ENCODE measurements at regions not wholly inside any gene's neighbourhood (a gene's known extent, or its start where the extent isn't known, plus 50 kb on each side); places are given as distances from the start of the nearest gene placed in this dataset.

- H3K4me1 Mint-ChIP-seq (ENCODE audit: unreplicated experiment), result no peaks in the 10 kb centered on the region
- no peak for DNase-seq (ENCODE audit: extremely low spot score, unreplicated experiment)
- no peaks in the 10 kb centered on the region for H3K36me3 Mint-ChIP-seq (ENCODE audit: unreplicated experiment)
- H3K9me3 Mint-ChIP-seq (ENCODE audit: unreplicated experiment), result no peaks in the 10 kb centered on the region
- no peak overlapping the region for H3K4me3 Mint-ChIP-seq (ENCODE audit: unreplicated experiment)
- no peaks in the 10 kb centered on the region for H3K27me3 Mint-ChIP-seq (ENCODE audit: unreplicated experiment)
- no peak for TF ChIP-seq CTCF (IDR thresholded peaks at IDR 0.05)
- H3K27ac Mint-ChIP-seq (ENCODE audit: unreplicated experiment), result no peak overlapping the region
Observed at GRCh38 chr21:31414263-31415000, 70.4 kb upstream of the TIAM1 start.

GRCh38 chr21:31413698-31414097, 69.6 kb upstream of the TIAM1 start:
- no peaks in the 10 kb centered on the region for H3K36me3 Mint-ChIP-seq (ENCODE audit: unreplicated experiment)
- H3K4me1 Mint-ChIP-seq (ENCODE audit: unreplicated experiment), result no peaks in the 10 kb centered on the region
- H3K9me3 Mint-ChIP-seq (ENCODE audit: unreplicated experiment), result no peaks in the 10 kb centered on the region
- DNase-seq (ENCODE audit: extremely low spot score, unreplicated experiment), result no peak
- no peaks in the 10 kb centered on the region for H3K27me3 Mint-ChIP-seq (ENCODE audit: unreplicated experiment)
- no peak overlapping the region for H3K4me3 Mint-ChIP-seq (ENCODE audit: unreplicated experiment)
- TF ChIP-seq CTCF (IDR thresholded peaks at IDR 0.05), result no peak
- no peak overlapping the region for H3K27ac Mint-ChIP-seq (ENCODE audit: unreplicated experiment)

- TF ChIP-seq CTCF (IDR thresholded peaks at IDR 0.05), result no peak
- no peak for DNase-seq (ENCODE audit: extremely low spot score, unreplicated experiment)
- H3K27ac Mint-ChIP-seq (ENCODE audit: unreplicated experiment), result no peak overlapping the region
- no peaks in the 10 kb centered on the region for H3K4me1 Mint-ChIP-seq (ENCODE audit: unreplicated experiment)
- H3K9me3 Mint-ChIP-seq (ENCODE audit: unreplicated experiment), result no peaks in the 10 kb centered on the region
- no peak overlapping the region for H3K4me3 Mint-ChIP-seq (ENCODE audit: unreplicated experiment)
- no peaks in the 10 kb centered on the region for H3K27me3 Mint-ChIP-seq (ENCODE audit: unreplicated experiment)
- H3K36me3 Mint-ChIP-seq (ENCODE audit: unreplicated experiment), result no peaks in the 10 kb centered on the region
Observed at GRCh38 chr21:31410499-31411131, 66.6 kb upstream of the TIAM1 start.

DNA sequence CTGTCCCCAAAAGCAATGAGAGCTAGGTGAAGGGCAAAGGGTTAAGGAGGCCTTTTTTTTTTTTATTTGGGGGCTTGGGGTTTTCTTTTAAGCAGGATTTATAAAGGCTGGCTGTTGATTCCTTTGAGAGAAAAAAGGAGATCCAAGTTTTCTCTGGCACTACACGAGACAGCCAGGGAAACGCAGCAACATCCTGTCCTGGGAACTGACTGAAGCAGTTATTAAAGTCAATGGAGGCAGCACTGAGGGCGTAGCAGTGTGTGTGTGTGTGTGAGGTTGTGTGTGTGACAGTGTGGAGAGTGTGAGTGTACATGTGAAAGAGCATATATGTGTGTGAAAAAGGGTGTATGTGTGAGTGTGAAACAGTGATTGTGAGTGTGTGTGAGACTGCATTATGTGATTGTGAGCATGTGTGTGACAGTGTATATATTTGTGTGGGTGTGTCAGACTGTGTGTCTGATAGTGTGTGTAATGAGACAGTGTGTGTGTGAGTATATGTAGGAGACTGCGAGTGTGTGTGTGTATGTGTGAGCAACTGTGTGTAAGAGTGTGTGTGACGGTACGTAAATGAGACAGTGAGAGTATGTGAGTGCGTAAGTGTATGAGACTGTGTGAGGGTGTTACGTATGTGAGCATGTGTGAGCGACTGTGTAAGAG, 65.9 kb upstream of the TIAM1 start:
- no peaks in the 10 kb centered on the region for H3K4me1 Mint-ChIP-seq (ENCODE audit: unreplicated experiment)
- no peak overlapping the region for H3K27ac Mint-ChIP-seq (ENCODE audit: unreplicated experiment)
- H3K9me3 Mint-ChIP-seq (ENCODE audit: unreplicated experiment), result no peaks in the 10 kb centered on the region
- no peaks in the 10 kb centered on the region for H3K27me3 Mint-ChIP-seq (ENCODE audit: unreplicated experiment)
- no peak for TF ChIP-seq CTCF (IDR thresholded peaks at IDR 0.05)
- H3K4me3 Mint-ChIP-seq (ENCODE audit: unreplicated experiment), result no peak overlapping the region
- no peaks in the 10 kb centered on the region for H3K36me3 Mint-ChIP-seq (ENCODE audit: unreplicated experiment)
- no peak for DNase-seq (ENCODE audit: extremely low spot score, unreplicated experiment)

Data from osteocyte (in vitro differentiated cells).